HepG2 (cell line): ENCODE measurements at regions not wholly inside any gene's neighbourhood (a gene's known extent, or its start where the extent isn't known, plus 50 kb on each side); places are given as distances from the start of the nearest gene placed in this dataset.

ENCODE experiments used
- ATAC-seq: fragments of 200-7000 bp; cut with Tn5 transposase; 3 replicates; pipeline ENCODE4 v1.9.1; 2020; ENCODE audit warnings: mild to moderate bottlenecking, moderate library complexity
- BruUV-seq: library from RNA; stranded (reverse); fragments of 400-500 nt; replicated peaks from 2 replicates; lab custom pipeline; 2021; lab: Mats Ljungman, UMichigan
- CTCF ChIA-PET: fragments of 300-600 bp; formaldehyde crosslinking; extraction: SDS; loops from one replicate; lab custom pipeline; 2021; ENCODE audit warnings: low total read pairs, inconsistent platforms, low intra/inter-chr PET ratio; lab: Yijun Ruan, JAX
- POLR2A ChIA-PET: fragments of 350-600 bp; sonication (Branson Sonifier 250); formaldehyde crosslinking; loops from one replicate; lab custom pipeline; 2020; ENCODE audit warnings: antibody characterized with exemption, inconsistent platforms; lab: Yijun Ruan, JAX
- DNase-seq: peaks from one replicate; pipeline ENCODE4 v3.0.0-alpha.2; 2015; ENCODE audit warnings: low spot score
- FAIRE-seq: peaks from 3 replicates; lab custom pipeline; 2011; peaks lifted over from hg19 to GRCh38; lab: Jason Lieb, UNC
- H2AFZ ChIP-seq: one replicate; pipeline ENCODE4 v1.6.1; 2011; ENCODE audit warnings: low read length, inconsistent platforms
- H3K27ac ChIP-seq: fragments of 300-600 bp; 3 replicates; pipeline ENCODE4 v1.8.0; 2011; ENCODE audit warnings: mixed run types, mild to moderate bottlenecking, mixed read lengths, low read length, inconsistent platforms; ENCODE audit not compliant: insufficient read depth; ENCODE audit errors: extremely low read length
- H3K27me3 ChIP-seq, 2 experiments: fragments of 200-600 bp in 1 of 2; 2 replicates in 1 of 2; 3 replicates in 1 of 2; pipeline versions ENCODE4 v1.6.0 to v1.8.0; 2011; ENCODE audit warnings: low read length in 2 of 2, mild to moderate bottlenecking in 2 of 2, moderate library complexity in 2 of 2, inconsistent platforms in 1 of 2; ENCODE audit not compliant: insufficient read depth in 2 of 2, control insufficient read depth in 1 of 2
- H3K36me3 ChIP-seq, 2 experiments: fragments of 200-600 bp in 1 of 2; replicated peaks in 1 of 2; 2 replicates in 1 of 2; 3 replicates in 1 of 2; pipeline versions ENCODE4 v1.5.1 to v1.8.0; 2011; ENCODE audit warnings: low read length in 2 of 2, inconsistent platforms in 1 of 2; ENCODE audit not compliant: insufficient read depth in 2 of 2, control insufficient read depth in 1 of 2
- H3K4me1 ChIP-seq: 2 replicates; pipeline ENCODE4 v1.5.1; 2012; ENCODE audit warnings: low read length, inconsistent platforms; ENCODE audit not compliant: insufficient read depth
- H3K4me2 ChIP-seq: 2 replicates; pipeline ENCODE4 v1.6.0; 2011; ENCODE audit warnings: low read depth, low read length, inconsistent platforms
- H3K4me3 ChIP-seq, 3 experiments: fragments of 200-600 bp in 1 of 3; sonication (generic), shearing (Covaris generic) in 1 of 3; replicated peaks in 1 of 3; 2 replicates each; pipeline ENCODE4 v1.5.1; 2011 to 2016; ENCODE audit warnings: low read length in 3 of 3, inconsistent platforms in 2 of 3, low read depth in 2 of 3, mild to moderate bottlenecking in 2 of 3, control low read depth in 1 of 3, mixed read lengths in 1 of 3; ENCODE audit not compliant: insufficient read depth in 1 of 3
- H3K79me2 ChIP-seq: one replicate; pipeline ENCODE4 v1.6.1; 2011; ENCODE audit warnings: low read length, inconsistent platforms; ENCODE audit not compliant: insufficient read depth
- H3K9ac ChIP-seq: 2 replicates; pipeline ENCODE4 v1.6.0; 2011; ENCODE audit warnings: mild to moderate bottlenecking, low read depth, low read length, inconsistent platforms; ENCODE audit not compliant: insufficient read depth
- H3K9me3 ChIP-seq: 2 replicates; pipeline ENCODE4 v1.5.1; 2012; ENCODE audit warnings: mild to moderate bottlenecking, low read length
- H4K20me1 ChIP-seq: 2 replicates; pipeline ENCODE4 v1.6.0; 2011; ENCODE audit warnings: inconsistent platforms, mild to moderate bottlenecking, low read length, moderate library complexity; ENCODE audit not compliant: insufficient read depth
- CEBPB ChIP-seq: IDR thresholded peaks from 2 replicates; pipeline ENCODE4 v1.6.1; 2011; ENCODE audit warnings: low read depth, low read length, improper control_type of control experiment, borderline replicate concordance
- CREB1 ChIP-seq, 2 experiments: fragments of 450-650 bp in 1 of 2; IDR thresholded peaks; 2 replicates each; pipeline ENCODE4 v1.6.1; 2016 to 2017; ENCODE audit warnings: control low read depth in 1 of 2, mild to moderate bottlenecking in 1 of 2, missing compliant biosample characterization in 1 of 2, missing genetic modification characterization in 1 of 2
- HDAC6 ChIP-seq: fragments of 200-600 bp; sonication (generic); IDR thresholded peaks from 2 replicates; pipeline ENCODE4 v1.7.0; 2017; ENCODE audit warnings: mild to moderate bottlenecking, antibody characterized with exemption, low read length, low read depth
- JUNB ChIP-seq: sonication (generic); formaldehyde crosslinking; IDR thresholded peaks from 2 replicates; pipeline ENCODE4 v1.8.0; 2022; ENCODE audit warnings: missing genetic modification reagents, mild to moderate bottlenecking, borderline replicate concordance
- MNT ChIP-seq: fragments of 450-650 bp; IDR thresholded peaks from 2 replicates; pipeline ENCODE4 v1.6.1; 2016
- NFIB ChIP-seq: sonication (generic); formaldehyde crosslinking; IDR thresholded peaks from 2 replicates; pipeline ENCODE4 v1.9.0; 2021; ENCODE audit warnings: missing genetic modification reagents, mild to moderate bottlenecking, borderline replicate concordance
- SAFB2 ChIP-seq: sonication (generic); formaldehyde crosslinking; IDR thresholded peaks from 2 replicates; pipeline ENCODE4 v1.5.1; 2020; ENCODE audit warnings: missing genetic modification reagents, low read depth, mild to moderate bottlenecking, borderline replicate concordance
- THAP9 ChIP-seq: sonication (generic); formaldehyde crosslinking; IDR thresholded peaks from 2 replicates; pipeline ENCODE4; 2020; ENCODE audit warnings: missing genetic modification reagents, mild to moderate bottlenecking, borderline replicate concordance
- TRIM22 ChIP-seq: fragments of 450-650 bp; IDR thresholded peaks from 2 replicates; pipeline ENCODE4 v1.6.1; 2017
- YEATS2 ChIP-seq: sonication (generic); formaldehyde crosslinking; IDR thresholded peaks from 2 replicates; pipeline ENCODE4 v1.4.0; 2020; ENCODE audit warnings: missing genetic modification reagents, borderline replicate concordance
- ZBTB44 ChIP-seq: sonication (generic); formaldehyde crosslinking; IDR thresholded peaks from 2 replicates; pipeline ENCODE4 v1.4.0; 2020; ENCODE audit warnings: missing genetic modification reagents
- ZFX ChIP-seq: sonication (generic); formaldehyde crosslinking; IDR thresholded peaks from 2 replicates; pipeline ENCODE4 v1.4.0; 2020; ENCODE audit warnings: mild to moderate bottlenecking, low read depth, missing genetic modification reagents, moderate library complexity
- ZIK1 ChIP-seq: sonication (generic); formaldehyde crosslinking; IDR thresholded peaks from 2 replicates; pipeline ENCODE4 v1.5.0; 2020; ENCODE audit warnings: mild to moderate bottlenecking, low read depth, missing genetic modification reagents, borderline replicate concordance
- ZNF841 ChIP-seq: sonication (generic); formaldehyde crosslinking; IDR thresholded peaks from 2 replicates; pipeline ENCODE4 v1.8.1; 2023; ENCODE audit warnings: missing genetic modification reagents, borderline replicate concordance
- WGBS: methylation state at CpG from one replicate; pipeline ENCODE4 v1.1.6; 2017; ENCODE audit warnings: low lambda C conversion rate; 5-methylcytosine and 5-hydroxymethylcytosine counted together
- in situ Hi-C: cut with HindIII; loops from 2 replicates; pipeline ENCODE4 v1.10.0; 2017; ENCODE audit warnings: low pct_unique_long_range_greater_than_20kb; ENCODE audit not compliant: extremely low pct_ligation_motif_present
- intact Hi-C: fragments of 100-400 bp; cut with micrococcal nuclease; formaldehyde crosslinking; loops from one replicate; pipeline ENCODE4 v1.10.0; 2022; ENCODE audit not compliant: unreplicated experiment

- intact Hi-C loops = no loop called here
- Histone ChIP-seq H3K27me3 (no peaks in the 10 kb centered on the region), H3K4me2 (no peak overlapping the region), H3K9me3 (no peaks in the 10 kb centered on the region), H4K20me1 (no peaks in the 10 kb centered on the region), H3K27ac (no peak overlapping the region), H3K9ac (no peak overlapping the region), H3K4me3 (no peak overlapping the region), H3K4me1 (peaks cover 17% of the 10 kb centered on the region), H2AFZ (no peak overlapping the region), H3K36me3 (no peaks in the 10 kb centered on the region), H3K79me2 (no peaks in the 10 kb centered on the region)
- BruUV-seq = no TSS peak
- ATAC-seq (no peak), FAIRE-seq (no peak), DNase-seq (no peak)
- in situ Hi-C loops = no loop called here
- WGBS = 27% methylated on average over 5 of the region's 5 CpGs
- CTCF ChIA-PET = no interaction called here
- POLR2A ChIA-PET = no interaction called here
- no peak for TF ChIP-seq ZBTB44 (CRISPR knock-in tag)
- TF ChIP-seq THAP9 (CRISPR knock-in tag) = no peak
- no peak for TF ChIP-seq ZFX (CRISPR knock-in tag)
- no peak for TF ChIP-seq TRIM22
- no peak for TF ChIP-seq YEATS2 (CRISPR knock-in tag)
- no peak for TF ChIP-seq CEBPB
- TF ChIP-seq JUNB (CRISPR knock-in tag) = no peak
- no peak for TF ChIP-seq ZNF841 (CRISPR knock-in tag)
- no peak for TF ChIP-seq MNT
- TF ChIP-seq HDAC6 = no peak
- no peak for TF ChIP-seq SAFB2
- no peak for TF ChIP-seq NFIB
- TF ChIP-seq ZIK1 (CRISPR knock-in tag) = no peak
- TF ChIP-seq CREB1 (IDR thresholded peaks at IDR 0.05) = no peak
- TF ChIP-seq CREB1 (CRISPR knock-in tag; IDR thresholded peaks at IDR 0.05) = no peak
These were observed 71.0 kb downstream of the CD2 start for GRCh38 chr1:116825207-116825719.
